ENCODE measurements at regions not wholly inside any gene's neighbourhood (a gene's known extent, or its start where the extent isn't known, plus 50 kb on each side); places are given as distances from the start of the nearest gene placed in this dataset.

DNA sequence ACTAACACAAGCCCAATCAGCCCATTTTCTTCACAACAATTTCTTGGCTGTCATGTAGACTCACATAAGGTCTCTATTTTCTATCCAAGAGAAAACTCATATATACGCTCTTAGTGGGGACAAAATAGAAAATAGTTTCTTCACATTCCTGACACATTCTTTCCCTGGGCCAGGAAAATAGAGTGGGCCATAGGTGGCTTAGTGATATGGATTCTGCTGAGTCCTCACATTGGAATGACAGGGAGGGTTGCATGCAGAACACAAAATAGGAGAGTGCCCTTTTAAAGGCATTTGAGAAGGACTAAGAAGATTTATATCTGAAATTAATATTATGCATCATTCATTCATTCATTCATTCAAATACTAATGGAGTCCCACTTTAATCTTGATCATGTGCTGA, 207.7 kb downstream of the LYPLAL1 start:
- DNase-seq (no peak), ATAC-seq (no peak)
- intact Hi-C loops (cut with DNase I, micrococcal nuclease) = no loop called here

DNA sequence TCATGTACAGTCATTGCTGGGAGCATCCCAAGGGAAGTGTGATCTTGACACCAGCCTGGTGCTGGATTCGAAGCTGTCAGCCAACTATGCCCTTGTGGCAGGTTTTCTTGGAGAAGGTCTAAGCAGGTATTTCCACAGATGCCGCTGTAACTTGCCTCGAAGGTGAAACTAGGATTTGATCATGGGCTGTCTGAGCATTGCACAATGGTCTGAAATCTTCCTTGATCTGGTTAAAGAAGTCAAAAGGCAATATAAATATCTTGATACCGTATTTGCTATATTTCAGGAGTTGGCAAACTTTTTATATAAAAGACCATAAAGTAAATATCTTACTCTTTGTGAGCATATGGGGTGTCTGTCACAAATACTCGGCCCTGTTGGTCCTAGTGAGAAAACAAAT, 206.8 kb downstream of the LYPLAL1 start:
- no peak for ATAC-seq
- DNase-seq = no peak
- intact Hi-C loops (cut with DNase I, micrococcal nuclease) = no loop called here

DNA sequence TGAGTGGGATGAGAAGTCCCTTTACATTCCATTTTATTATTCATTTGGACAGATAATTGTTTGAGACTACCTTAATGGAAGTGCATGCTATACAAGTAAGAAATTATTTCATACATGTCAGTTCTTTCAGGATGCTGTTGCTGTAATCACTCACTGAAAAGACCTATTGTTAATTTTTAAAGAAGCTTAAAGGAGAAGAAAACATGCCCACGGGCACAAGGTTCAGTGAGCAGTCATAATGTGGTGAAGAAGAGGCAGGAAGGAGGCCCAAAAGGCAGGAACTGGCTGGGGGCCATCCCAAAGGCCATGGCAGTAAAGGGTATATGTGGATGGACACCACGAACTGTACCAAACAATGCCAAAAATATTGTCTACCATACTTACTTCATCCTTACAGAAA, 206.0 kb downstream of the LYPLAL1 start:
- DNase-seq (no peak), ATAC-seq (no peak)
- intact Hi-C loops (cut with DNase I, micrococcal nuclease) = no loop called here

DNA sequence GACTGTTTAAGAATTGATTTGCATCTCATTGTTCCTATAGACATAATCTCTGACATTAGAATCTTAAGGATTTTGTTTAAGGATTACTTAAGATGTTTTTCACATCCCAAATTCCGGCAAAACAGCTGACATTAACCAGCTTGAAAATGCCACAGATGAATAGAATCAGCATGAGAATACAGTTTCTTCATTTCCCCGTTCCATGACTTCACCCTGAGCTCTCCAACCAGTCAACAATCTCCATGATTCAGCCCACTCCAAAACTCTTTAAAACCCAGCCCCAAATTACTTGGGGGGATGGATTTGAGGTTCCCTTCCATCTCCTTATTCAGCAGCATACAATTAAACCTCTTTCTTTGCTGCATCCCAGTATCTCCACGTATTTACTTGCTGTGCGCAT, 201.0 kb downstream of the LYPLAL1 start:
- DNase-seq (no peak), ATAC-seq (no peak)
- intact Hi-C loops (cut with DNase I, micrococcal nuclease) = no loop called here

DNA sequence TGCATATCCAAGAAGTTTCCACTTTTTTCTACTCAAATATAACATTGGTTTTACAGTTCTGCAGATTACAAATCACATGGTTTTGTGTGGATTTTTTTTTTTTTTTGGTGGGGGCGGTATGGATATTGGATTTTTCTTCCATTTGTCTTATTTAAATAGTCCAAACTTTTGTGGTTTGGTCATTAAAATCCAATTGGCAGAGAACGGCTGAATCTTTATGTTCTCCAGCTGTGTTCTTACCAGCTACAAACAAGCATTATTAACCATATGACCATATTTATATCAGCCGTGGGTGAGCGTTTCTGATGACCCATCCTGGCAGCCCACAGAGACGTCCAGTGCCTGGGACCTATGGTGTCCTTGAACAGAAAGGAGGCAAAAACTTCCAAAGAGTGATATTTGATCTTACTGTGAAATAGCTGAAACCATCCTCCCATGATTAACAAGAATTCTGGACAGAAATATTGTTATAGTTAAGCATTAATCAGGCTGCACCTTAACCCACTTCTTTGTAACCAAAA, 200.4 kb downstream of the LYPLAL1 start:
- DNase-seq (no peak), ATAC-seq (no peak)
- intact Hi-C loops (cut with DNase I, micrococcal nuclease) = no loop called here

DNA sequence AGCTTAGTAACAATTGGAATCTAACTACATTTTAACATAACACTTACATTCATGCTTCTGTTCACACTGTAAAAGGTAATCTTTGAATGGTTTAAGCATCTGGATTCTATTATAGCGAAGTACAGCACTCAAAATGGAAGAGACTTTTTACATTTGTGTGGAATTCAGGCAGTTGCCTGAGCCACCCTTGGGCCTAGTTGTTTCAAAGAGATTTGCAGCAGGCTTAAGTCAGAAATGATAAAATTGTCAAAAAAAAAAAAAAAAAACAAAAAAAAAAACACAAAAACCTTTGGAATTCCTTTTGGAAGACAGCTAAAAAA, 199.9 kb downstream of the LYPLAL1 start:
- intact Hi-C loops (cut with DNase I, micrococcal nuclease) = no loop called here
- DNase-seq = no peak
- ATAC-seq = no peak

DNA sequence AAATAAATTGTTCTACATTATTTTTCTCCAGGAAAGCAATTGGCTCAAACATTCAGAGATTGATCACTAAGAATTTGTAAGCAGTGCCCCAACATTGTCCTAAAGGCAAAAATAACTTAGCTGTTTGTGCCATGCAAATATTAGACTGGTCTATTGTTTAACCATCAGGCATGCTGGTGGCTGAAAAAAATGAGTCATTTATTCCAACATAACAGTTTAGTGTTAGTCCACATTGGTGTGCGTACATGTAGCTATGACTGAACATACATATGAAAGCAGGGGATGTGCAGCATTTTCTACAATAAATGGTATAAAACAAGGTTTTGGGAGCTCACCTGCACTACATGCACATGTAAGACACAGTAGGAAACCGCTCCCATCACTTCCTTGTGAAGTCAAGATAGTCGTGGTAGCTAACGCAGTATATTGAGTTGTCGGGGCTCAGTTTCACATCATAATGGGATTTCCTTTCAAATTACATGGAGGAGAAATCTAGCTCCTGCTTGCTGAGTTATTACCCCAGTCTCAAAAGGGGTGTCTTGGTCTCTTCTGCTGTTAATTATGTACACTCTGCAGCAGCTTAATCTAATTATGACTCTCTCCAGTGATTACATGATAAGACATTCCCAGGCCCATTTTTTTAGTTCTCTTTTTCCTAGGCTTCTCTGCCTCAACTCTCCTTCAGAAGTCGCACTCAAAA, 199.4 kb downstream of the LYPLAL1 start:
- no peak for DNase-seq
- intact Hi-C loops (cut with DNase I, micrococcal nuclease) = no loop called here
- ATAC-seq = no peak

DNA sequence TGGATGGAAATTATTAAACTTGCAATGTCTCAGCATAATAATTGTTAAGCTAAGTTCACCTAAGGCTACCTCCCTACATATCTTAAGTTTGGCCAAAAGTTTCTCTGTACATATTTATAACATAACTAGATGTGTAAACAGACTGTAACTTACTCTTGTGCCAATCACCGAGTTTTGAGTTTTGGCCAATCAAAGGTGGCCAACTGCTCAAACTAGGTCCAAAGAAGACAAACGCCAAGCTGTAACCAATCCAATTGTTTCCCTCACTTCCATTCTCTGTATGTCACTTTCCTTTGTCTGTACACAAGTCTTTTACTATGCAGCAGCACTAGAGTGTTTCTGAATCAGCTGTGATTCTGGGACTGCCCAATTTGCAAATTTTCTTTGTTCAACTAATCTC, 197.8 kb downstream of the LYPLAL1 start:
- intact Hi-C loops (cut with DNase I, micrococcal nuclease) = no loop called here
- ATAC-seq = no peak
- DNase-seq = no peak

DNA sequence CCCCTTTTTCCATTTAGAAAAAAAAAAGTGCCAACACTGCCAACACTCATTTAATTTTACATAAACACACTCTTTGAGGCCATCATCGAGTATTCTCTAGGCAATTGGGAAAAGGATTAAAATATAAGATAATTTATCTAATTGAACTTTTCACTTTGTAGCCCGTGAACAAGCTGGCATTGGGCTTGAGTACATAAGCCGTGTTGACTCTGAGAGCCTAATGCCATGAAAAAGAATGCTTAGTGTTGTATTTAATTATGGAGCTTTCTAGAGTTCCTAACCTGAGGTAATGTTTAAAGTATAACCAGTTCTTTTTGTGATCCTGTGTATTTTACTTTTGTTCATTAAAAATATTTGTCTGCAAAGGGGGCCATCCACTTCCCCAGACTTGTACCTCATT, 193.8 kb downstream of the LYPLAL1 start:
- ATAC-seq (no peak), DNase-seq (no peak)
- intact Hi-C loops (cut with DNase I, micrococcal nuclease) = no loop called here

DNA sequence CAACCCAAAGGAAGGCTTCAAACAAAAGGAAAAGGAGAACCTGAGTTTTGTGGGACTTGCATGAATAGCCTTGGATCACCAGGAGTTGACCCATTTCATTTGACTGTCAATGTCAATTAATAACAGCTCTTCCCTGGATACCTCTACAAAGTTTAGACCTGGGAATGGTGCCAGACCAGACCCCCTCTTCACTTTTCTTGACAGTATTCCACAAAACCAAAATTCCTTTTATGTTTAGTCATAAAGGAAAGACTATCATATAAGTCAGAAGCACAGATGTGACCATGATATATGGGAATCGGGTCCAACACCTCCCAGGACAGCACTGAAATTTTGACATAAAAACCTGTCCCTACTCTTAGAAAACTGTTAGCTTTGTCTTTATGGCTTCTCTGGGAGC, 191.8 kb downstream of the LYPLAL1 start:
- intact Hi-C loops (cut with DNase I, micrococcal nuclease) = no loop called here
- ATAC-seq = no peak
- no peak for DNase-seq

DNA sequence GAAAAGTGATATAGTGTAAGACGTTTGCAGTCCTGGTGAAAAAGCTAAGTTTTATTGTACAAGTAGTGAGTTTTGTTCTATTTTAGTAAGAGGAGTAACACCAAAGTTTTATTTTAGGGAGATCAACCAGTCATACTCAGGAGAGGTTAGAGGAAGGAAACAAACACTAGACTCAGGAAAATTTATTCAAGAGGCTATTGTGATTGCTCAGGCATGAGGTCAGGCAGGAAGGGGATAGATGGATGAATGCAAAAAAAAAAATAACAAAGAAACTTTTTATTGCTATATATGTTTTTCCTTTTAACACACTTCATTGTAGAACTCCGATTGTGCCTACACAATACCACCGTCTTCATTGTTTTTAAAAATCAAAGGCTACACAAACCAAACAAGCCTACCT, 189.0 kb downstream of the LYPLAL1 start:
- no peak for ATAC-seq
- DNase-seq = no peak
- intact Hi-C loops (cut with DNase I, micrococcal nuclease) = no loop called here

DNA sequence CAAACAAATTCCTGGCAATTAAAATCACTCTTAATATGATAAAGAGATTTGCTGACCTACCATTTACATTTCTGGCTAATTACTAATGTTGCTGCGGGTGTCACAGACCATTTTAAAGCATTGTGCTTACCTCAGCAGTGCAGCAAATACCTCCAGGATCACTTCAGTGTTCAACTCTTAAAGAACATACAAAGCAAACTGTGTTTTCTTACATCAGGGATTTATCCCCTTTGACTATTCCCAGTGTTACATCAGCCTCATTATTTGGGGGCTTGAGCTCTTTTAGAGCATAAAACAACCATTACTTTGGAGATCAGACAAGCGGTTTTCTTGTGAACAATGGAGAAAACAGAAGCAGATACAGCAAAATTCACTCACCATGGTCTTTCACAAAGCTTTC, 185.4 kb downstream of the LYPLAL1 start:
- DNase-seq = no peak
- no peak for ATAC-seq
- intact Hi-C loops (cut with DNase I, micrococcal nuclease) = no loop called here

DNA sequence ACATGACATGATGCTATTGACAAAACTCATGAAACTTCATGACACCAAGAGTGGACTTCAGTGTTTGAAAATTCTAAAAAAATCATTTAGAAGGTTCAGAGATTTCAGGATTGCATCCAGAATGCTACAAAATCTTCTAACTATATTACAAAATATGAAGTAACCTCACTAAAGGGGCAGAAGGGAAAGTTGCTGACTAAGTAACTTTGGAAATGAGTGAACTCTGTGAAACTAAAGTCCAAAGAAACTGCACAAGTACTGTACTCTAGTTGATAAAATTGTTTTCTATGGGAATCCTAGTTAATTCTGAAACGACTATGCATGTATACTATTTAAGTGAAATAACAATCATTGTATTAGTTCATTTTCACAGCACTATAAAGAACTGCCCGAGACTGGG, 184.4 kb downstream of the LYPLAL1 start:
- DNase-seq = no peak
- intact Hi-C loops (cut with DNase I, micrococcal nuclease) = no loop called here
- ATAC-seq = no peak

DNA sequence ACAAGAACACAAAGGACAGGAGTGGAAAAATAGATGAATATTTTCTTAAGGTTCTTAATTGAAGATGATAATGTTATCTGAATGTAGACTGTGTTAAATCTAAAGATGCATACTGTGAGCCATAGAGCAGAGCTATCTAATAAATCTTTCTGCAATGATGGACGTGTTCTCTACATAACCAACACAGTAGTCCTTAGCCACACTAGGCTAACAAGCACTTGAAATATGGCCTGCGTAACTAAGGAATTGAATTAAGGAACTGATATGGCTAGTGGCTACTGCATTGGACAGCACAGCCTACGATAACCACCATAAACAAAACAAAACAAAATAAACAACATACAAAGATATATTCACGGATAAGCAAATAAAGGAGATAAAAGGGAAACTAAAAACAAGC, 181.3 kb downstream of the LYPLAL1 start:
- no peak for ATAC-seq
- DNase-seq = no peak
- intact Hi-C loops (cut with DNase I, micrococcal nuclease) = no loop called here

DNA sequence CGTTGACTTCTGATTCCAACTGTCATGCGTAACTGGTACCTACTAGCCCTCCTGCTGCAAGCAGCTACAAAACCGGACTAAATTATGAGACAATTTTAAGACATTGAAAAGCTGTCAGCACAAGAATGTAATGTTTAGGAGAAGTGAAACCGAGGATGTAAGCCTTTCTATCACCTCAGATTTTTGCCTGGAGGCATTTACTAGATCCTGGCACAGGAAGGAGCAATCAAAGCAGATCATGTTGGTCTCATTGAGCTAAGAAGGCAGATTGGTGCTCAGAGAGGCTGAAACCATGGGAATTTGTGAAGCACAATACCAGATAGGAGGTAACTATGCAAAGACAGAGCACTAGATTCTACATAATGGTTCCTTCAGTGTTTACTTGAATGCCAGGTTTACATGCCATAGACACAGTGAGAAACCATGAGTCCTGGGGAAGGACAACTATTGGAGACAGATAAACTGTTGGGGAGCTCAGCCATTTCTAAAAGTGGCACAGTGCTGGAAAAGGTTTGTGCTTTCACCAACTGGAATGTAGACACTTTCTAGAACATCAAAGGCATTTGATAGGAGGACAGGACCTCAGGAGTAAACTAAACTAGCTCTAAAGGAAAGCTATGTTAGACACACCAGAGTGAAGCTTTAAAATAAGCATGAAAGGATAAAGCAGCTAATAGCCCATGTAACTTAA, 179.4 kb downstream of the LYPLAL1 start:
- no peak for ATAC-seq
- no peak for DNase-seq
- intact Hi-C loops (cut with DNase I, micrococcal nuclease) = no loop called here

DNA sequence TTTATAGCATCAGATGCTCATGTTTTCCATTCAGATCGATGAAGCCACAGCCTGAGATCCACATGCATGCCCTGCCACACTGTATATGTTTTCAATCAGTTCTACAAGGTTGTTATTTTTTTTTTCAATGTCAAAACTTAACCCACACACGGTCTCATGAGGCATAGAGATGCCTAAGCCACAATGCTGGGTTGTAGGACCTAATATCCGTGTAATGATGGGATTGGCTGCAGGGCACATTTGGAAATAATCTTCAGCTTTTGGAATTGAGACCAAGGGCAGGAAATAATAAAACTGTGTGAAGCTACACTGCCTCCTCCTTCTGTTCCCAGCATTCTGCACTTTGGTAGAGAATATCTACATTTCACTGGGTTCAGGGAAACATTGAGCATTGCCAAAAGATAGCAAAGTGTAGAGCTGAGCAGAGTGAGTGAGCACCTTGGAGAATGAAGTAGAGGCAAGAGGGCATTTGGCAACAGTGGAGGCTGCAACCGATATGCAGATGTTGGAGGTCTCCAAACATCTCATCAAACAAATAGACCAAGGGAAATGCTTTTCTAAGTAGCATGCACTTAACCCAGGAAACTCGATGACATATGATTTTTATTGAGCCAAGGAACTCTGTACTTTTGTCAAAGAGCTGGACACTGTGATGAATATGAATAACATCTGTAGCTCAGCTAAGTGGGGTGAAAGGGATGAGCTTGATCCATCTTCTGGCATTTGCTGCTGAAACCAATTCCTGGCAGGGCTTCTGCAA, 176.7 kb downstream of the LYPLAL1 start:
- intact Hi-C loops (cut with DNase I, micrococcal nuclease) = no loop called here
- DNase-seq = no peak
- ATAC-seq = no peak

DNA sequence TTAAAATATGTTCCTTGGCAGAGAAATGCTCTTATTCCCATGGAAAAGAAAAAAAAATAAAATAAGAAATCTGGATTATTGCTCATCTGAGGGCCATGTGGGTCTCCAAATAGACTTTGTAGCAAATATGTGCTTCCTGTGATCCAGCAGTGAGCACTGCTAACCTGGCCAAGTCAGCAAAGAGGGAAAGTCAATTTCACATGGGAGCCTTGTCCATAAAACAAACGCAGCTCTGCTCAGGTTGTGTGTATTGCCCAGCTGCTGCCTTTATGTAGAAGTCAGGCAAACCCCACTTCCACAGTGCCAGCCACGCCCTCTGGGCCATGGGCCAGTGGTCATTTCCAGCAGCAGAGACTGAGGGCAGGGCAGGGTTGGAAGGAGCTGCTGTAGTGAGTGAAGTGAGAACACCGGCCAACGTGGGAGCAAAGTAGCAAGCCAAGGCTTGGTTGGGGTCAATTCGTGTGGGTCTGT, 174.3 kb downstream of the LYPLAL1 start:
- ATAC-seq (peak; percentile 28), DNase-seq (peak in 1 of 2 donors; percentile 12)
- intact Hi-C loops (cut with DNase I, micrococcal nuclease) = no loop called here

DNA sequence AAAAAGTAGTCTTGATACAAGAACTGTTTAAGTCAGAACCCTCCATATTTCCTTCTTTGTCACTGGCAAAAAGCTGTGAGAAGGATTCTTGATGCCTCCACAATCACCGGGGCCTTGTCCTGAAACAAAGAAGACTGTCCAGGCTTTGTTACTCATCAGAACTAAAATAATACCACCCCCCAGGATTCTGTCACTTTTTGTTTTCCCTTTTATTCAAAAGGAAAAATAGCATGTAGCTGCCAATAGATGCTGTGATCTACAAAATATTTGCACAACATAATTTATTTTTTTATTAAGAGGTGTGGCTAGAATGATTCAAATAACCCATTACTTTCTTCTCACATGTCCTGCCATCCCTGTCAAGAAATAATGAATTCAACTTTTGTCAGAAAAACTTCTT, 173.7 kb downstream of the LYPLAL1 start:
- ATAC-seq (no peak), DNase-seq (no peak)
- intact Hi-C loops (cut with DNase I, micrococcal nuclease) = no loop called here

DNA sequence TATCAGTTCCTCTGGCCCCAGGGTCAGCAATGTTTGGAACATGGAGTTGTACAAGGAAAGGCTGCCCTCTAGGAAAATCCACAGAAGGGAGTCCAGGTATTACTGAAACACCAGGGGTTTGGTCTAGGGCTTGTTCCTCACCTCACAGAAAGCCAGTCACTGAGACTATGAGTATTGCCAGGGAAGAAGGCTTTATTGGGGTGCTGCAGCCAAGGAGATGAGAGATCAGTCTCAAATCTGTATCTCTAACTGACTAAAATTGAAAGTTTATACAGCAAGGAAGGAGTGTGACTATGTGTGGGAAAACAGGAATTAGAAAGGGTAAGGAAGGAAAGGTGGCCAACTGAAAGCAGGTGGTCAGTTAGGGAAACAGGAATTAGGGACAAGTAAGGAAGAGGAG, 172.3 kb downstream of the LYPLAL1 start:
- intact Hi-C loops (cut with DNase I, micrococcal nuclease) = no loop called here
- ATAC-seq (no peak), DNase-seq (no peak)

DNA sequence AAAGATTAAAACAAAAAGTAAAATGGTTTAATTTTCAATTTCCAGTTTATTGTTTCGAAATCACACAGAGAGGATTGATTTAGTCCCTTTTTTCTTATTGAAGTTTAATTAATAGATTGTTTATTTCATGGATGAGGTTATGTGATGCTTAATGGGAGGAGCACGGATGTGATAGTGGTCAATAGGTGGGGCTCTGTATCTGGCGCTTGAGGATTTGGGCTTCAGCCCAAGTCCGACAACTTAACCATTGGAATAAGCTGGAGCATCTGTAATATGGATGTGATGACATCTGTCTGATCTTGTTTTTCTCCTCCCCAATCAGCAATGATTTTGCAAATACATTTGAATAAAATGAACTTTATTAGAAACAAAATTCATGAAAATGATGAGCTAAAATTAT, 169.2 kb downstream of the LYPLAL1 start:
- intact Hi-C loops (cut with DNase I, micrococcal nuclease) = no loop called here
- ATAC-seq (no peak), DNase-seq (no peak)
